ENCODE measurements at regions not wholly inside any gene's neighbourhood (a gene's known extent, or its start where the extent isn't known, plus 50 kb on each side); places are given as distances from the start of the nearest gene placed in this dataset.

DNA sequence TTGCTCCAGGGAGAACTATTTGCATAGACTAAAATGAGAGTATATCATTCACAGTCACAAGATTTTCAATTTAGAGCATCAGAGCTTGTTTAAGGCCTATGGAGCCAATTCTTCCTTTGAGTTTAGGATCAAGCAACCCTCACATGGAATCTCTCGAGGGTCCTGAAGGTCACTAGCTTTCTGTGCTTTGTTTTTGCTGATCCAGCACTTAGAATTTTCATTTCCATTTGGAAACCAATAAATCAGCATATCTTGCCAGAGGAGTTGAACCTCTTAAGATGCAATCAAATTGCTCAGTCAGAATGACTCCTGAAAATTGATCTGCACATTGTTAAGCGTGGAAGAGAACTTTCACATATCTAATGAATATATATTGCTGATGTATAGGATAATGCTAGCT, 1039.6 kb downstream of the PDHA2 start:
- H3K27me3 Mint-ChIP-seq: no peaks in the 10 kb centered on the region

DNA sequence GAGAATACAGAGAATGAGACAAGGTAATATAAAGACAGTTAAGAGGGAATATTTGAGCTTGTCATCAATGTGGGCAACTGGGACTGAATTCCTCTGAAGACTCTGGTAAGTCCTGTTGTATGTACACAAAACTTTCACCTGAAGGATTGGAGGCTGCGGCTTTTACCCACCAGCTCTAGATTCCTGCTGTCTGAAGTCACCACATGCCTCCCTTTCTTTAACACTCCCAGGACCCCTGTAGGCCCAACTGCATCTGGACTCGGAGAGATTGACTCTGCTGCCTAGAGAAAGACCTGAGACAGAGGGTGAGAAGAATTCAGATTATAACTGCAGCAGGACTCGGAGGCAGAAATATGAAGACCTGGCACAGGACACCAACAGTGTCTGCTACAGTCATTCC, 1048.0 kb downstream of the PDHA2 start:
- H3K36me3 Mint-ChIP-seq (ENCODE audit: low read depth): no peaks in the 10 kb centered on the region
- H3K4me3 Mint-ChIP-seq: no peak overlapping the region
- no peaks in the 10 kb centered on the region for H3K4me1 Mint-ChIP-seq
- H3K9me3 Mint-ChIP-seq: peaks cover 4% of the 10 kb centered on the region
- H3K27me3 Mint-ChIP-seq: no peaks in the 10 kb centered on the region
- no peak for ATAC-seq (replicated peaks)
- H3K27ac Mint-ChIP-seq: no peak overlapping the region

More for the DNA sequence above, 1039.6 kb downstream of the PDHA2 start:
- ATAC-seq (replicated peaks): no peak
- no peaks in the 10 kb centered on the region for H3K36me3 Mint-ChIP-seq (ENCODE audit: low read depth)
- no peak overlapping the region for H3K27ac Mint-ChIP-seq
- H3K9me3 Mint-ChIP-seq: peaks cover 9% of the 10 kb centered on the region
- no peak overlapping the region for H3K4me3 Mint-ChIP-seq
- no peaks in the 10 kb centered on the region for H3K4me1 Mint-ChIP-seq

DNA sequence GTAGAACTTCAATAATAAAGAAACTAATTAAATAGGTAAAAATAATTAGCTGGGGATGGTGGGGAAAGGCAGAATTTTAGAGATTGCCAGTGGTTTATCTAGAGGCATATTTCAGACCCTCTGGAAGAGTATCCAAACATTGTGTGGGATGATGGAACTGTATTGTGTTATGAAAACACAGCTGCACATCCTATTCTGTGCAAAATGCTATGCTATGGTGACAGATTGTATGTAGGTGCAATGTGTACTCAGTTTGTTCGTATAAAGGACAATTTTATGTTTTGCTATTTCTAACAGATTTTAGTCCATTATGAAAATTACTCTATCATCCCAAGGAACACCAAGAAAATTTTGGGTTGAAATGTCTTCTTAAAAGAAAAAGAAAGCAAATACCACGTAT, 1054.7 kb downstream of the PDHA2 start:
- Mint-ChIP-seq H3K4me1 (no peaks in the 10 kb centered on the region), H3K4me3 (no peak overlapping the region), H3K36me3 (ENCODE audit: low read depth) (no peaks in the 10 kb centered on the region), H3K9me3 (peaks cover 4% of the 10 kb centered on the region), H3K27me3 (no peaks in the 10 kb centered on the region), H3K27ac (no peak overlapping the region)
- ATAC-seq (replicated peaks): no peak

DNA sequence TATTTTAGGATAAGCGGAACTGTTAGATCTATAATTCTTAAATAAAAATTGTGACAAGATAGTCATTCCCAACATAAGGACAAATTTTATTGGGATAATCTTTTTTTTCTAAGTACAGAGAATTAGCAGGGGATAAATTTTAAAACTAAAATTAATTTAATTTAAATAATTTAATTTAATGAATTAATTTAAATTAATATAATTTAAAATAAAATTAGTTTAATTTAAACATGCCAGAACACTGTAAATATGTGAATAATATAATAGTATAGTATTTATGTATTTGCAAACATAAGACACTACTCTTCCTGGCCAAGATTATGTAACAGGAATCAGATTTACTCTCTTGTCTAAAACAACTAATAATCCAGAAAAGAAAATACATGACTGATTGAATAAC, 1055.9 kb downstream of the PDHA2 start:
- Mint-ChIP-seq H3K9me3 (peaks cover 4% of the 10 kb centered on the region), H3K4me3 (no peak overlapping the region), H3K36me3 (ENCODE audit: low read depth) (no peaks in the 10 kb centered on the region), H3K4me1 (no peaks in the 10 kb centered on the region), H3K27me3 (no peaks in the 10 kb centered on the region), H3K27ac (no peak overlapping the region)
- ATAC-seq (replicated peaks): no peak

DNA sequence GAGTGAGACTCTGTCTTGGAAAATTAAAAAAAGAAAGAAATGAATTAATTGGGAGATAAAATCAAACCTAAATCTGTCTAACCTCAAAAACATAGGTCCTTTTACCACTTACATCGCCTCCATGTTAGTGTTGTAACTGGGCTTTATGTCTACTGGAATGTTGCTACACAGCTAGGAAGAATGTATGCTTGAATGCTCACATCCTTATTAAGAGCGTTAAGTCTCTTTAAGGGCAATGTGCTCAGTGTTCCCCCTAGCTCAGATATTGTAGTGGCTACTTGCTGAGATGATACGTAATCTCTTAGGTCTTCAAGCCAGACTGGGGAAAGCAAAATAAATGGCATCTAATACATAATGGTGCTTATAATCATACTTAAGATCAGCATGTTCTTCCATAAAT, 1072.8 kb downstream of the PDHA2 start:
- Mint-ChIP-seq H3K27ac (no peak overlapping the region), H3K27me3 (no peaks in the 10 kb centered on the region), H3K4me3 (no peak overlapping the region), H3K36me3 (ENCODE audit: low read depth) (no peaks in the 10 kb centered on the region), H3K9me3 (peaks cover 8% of the 10 kb centered on the region), H3K4me1 (no peaks in the 10 kb centered on the region)
- no peak for ATAC-seq (replicated peaks)

DNA sequence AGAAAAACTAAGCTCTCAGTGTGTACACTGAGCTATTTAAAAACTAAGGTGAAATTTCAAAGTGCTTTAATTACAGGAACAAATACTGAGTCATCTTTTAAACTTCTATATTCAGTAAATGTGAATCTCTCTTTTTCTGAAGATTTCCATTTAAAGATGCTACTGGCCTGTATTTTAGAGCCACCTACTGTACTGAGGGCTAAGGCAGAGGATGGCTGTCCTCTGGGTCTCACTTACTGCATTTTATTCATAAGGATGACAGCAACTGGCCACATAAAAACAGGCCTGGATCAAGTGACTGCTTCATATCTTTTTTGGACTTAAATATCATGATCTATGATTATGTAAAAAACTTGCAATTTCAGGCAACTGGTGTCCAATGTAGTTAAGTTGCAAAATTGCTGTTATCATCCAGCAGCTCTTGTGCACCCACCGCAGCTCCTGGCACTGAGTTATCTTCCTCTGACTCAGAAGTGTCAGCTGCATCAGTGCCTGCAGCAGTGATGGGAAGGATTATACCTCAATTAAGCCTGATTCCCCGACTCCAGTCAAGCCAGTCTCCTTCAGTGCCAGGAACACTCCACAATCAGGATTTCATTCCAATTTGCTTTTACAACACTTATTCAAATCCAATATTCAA, 1073.7 kb downstream of the PDHA2 start:
- no peak overlapping the region for H3K4me3 Mint-ChIP-seq
- no peaks in the 10 kb centered on the region for H3K27me3 Mint-ChIP-seq
- no peaks in the 10 kb centered on the region for H3K4me1 Mint-ChIP-seq
- H3K9me3 Mint-ChIP-seq: peaks cover 8% of the 10 kb centered on the region
- no peaks in the 10 kb centered on the region for H3K36me3 Mint-ChIP-seq (ENCODE audit: low read depth)
- no peak for ATAC-seq (replicated peaks)
- no peak overlapping the region for H3K27ac Mint-ChIP-seq

GRCh38 chr4:96916711-96917110, 1076.8 kb downstream of the PDHA2 start:
- no peaks in the 10 kb centered on the region for H3K36me3 Mint-ChIP-seq (ENCODE audit: low read depth)
- no peak for ATAC-seq (replicated peaks)
- no peak overlapping the region for H3K27ac Mint-ChIP-seq
- no peaks in the 10 kb centered on the region for H3K4me1 Mint-ChIP-seq
- H3K27me3 Mint-ChIP-seq: no peaks in the 10 kb centered on the region
- H3K4me3 Mint-ChIP-seq: no peak overlapping the region
- H3K9me3 Mint-ChIP-seq: peaks cover 12% of the 10 kb centered on the region

DNA sequence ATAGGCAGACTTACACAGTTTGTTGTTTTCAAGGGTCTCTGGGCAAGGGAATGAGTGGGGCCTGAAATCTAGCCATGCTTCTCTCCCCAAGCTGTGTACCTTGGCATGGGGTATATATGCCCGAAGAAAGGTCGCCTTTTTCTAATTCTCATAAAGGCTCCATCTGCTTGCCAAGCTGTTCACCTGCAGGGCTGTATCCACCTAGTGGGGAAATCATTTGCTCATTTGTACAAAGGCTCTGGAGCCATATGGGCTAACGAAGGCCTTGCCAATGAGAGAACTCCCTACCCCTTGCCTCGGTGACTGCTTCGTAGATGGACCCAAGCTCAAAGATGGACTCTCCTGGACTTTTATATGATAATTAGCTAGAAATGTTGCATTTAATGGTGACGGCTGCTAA, 1097.0 kb downstream of the PDHA2 start:
- H3K36me3 Mint-ChIP-seq (ENCODE audit: low read depth): no peaks in the 10 kb centered on the region
- no peak overlapping the region for H3K27ac Mint-ChIP-seq
- no peak overlapping the region for H3K4me3 Mint-ChIP-seq
- H3K27me3 Mint-ChIP-seq: no peaks in the 10 kb centered on the region
- H3K9me3 Mint-ChIP-seq: no peaks in the 10 kb centered on the region
- ATAC-seq (replicated peaks): no peak
- no peaks in the 10 kb centered on the region for H3K4me1 Mint-ChIP-seq

DNA sequence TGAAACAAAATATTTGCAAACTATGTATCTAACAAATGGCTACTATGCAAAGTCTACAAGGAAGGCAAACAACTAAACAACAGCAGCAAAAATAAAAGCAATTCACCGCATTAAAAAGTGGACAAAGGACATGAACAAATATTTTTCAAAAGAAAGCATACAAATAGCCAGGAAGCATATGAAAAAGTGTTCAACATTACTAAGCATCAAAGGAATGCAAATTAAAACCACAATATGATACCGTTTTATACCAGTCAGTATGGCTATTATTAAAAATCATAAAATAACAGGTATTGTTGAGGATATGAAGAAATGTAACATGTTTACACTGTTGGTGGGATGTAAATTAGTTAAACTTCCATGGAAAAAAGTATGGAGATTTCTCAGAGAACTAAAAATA, 1106.7 kb downstream of the PDHA2 start:
- Mint-ChIP-seq H3K4me1 (no peaks in the 10 kb centered on the region), H3K4me3 (no peak overlapping the region), H3K27me3 (no peaks in the 10 kb centered on the region), H3K9me3 (peaks cover under 1% of the 10 kb centered on the region), H3K36me3 (ENCODE audit: low read depth) (no peaks in the 10 kb centered on the region), H3K27ac (no peak overlapping the region)
- no peak for ATAC-seq (replicated peaks)

DNA sequence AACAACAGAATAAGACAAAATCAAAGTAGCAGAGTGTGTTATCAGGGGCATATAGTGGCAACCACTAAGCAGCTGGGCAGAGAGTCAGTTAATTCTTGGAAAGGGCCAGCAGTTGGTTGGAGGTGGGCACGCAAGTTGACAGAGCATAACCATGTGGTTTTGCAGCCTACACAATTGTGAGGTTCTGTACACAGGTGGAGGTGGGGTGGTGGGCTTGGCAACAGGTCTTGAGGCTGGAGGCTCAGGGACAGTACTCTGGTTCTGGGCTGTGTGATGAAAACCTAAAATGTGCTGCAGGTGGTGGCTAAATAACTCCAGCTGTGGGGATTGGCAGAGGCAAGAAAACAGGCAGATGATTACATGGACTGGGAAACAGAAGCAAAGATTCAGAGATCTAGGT, 1112.7 kb downstream of the PDHA2 start:
- H3K27ac Mint-ChIP-seq: no peak overlapping the region
- no peak overlapping the region for H3K4me3 Mint-ChIP-seq
- H3K4me1 Mint-ChIP-seq: no peaks in the 10 kb centered on the region
- no peaks in the 10 kb centered on the region for H3K36me3 Mint-ChIP-seq (ENCODE audit: low read depth)
- H3K27me3 Mint-ChIP-seq: no peaks in the 10 kb centered on the region
- H3K9me3 Mint-ChIP-seq: peaks cover 3% of the 10 kb centered on the region
- ATAC-seq (replicated peaks): no peak

DNA sequence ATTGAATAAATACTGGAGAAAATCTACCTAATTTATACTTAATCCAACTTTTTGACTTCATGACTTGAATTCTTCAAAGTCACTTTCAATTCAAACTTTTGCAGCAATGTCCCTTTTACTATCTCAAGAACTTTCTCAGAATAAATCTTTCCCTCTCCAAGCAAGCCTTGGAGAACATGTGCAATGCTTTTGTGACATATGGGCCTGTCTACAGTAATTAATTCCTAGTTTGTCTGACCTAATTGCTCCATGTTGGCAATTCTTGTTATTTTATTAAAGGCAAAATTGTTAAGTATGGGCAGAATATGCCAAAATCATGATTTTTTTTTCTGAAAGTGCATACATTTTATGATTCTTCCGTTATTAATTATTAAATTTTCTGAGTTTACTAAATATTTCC, 1115.3 kb downstream of the PDHA2 start:
- no peaks in the 10 kb centered on the region for H3K36me3 Mint-ChIP-seq (ENCODE audit: low read depth)
- no peak overlapping the region for H3K27ac Mint-ChIP-seq
- no peak overlapping the region for H3K4me3 Mint-ChIP-seq
- no peak for ATAC-seq (replicated peaks)
- H3K9me3 Mint-ChIP-seq: peaks cover 3% of the 10 kb centered on the region
- H3K4me1 Mint-ChIP-seq: no peaks in the 10 kb centered on the region
- no peaks in the 10 kb centered on the region for H3K27me3 Mint-ChIP-seq

- no peak for ATAC-seq (replicated peaks)
- no peaks in the 10 kb centered on the region for H3K4me1 Mint-ChIP-seq
Observed at GRCh38 chr4:96955691-96956090, 1115.8 kb downstream of the PDHA2 start.

GRCh38 chr4:96969455-96969854, 1129.6 kb downstream of the PDHA2 start:
- H3K4me3 Mint-ChIP-seq: no peak overlapping the region
- no peaks in the 10 kb centered on the region for H3K36me3 Mint-ChIP-seq (ENCODE audit: low read depth)
- H3K9me3 Mint-ChIP-seq: no peaks in the 10 kb centered on the region
- H3K27me3 Mint-ChIP-seq: no peaks in the 10 kb centered on the region
- H3K4me1 Mint-ChIP-seq: no peaks in the 10 kb centered on the region
- H3K27ac Mint-ChIP-seq: no peak overlapping the region
- ATAC-seq (replicated peaks): no peak

More at GRCh38 chr4:96955691-96956090, 1115.8 kb downstream of the PDHA2 start:
- Mint-ChIP-seq H3K4me3 (no peak overlapping the region), H3K27me3 (no peaks in the 10 kb centered on the region), H3K9me3 (peaks cover 3% of the 10 kb centered on the region), H3K36me3 (ENCODE audit: low read depth) (no peaks in the 10 kb centered on the region), H3K27ac (no peak overlapping the region)

DNA sequence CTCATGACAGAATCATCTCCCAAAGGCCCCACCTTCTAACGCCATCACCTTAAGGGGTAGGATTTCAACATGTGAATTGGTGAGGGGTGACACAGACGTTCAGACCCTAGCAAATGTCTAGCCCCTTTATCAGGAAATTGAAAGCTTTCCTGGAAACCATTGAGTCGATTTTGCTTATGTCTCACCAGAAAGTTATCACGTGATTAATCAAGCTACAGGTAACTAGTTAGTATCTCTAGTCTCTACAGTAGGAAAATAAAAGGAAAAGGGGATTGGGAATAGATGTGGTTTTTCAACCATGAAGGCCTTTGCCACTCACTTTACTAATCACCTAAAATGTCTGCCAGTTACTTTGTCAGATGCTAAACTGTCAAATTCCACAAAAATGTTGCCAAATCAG, 1133.0 kb downstream of the PDHA2 start:
- no peak overlapping the region for H3K27ac Mint-ChIP-seq
- H3K4me1 Mint-ChIP-seq: no peaks in the 10 kb centered on the region
- no peaks in the 10 kb centered on the region for H3K9me3 Mint-ChIP-seq
- no peaks in the 10 kb centered on the region for H3K27me3 Mint-ChIP-seq
- no peaks in the 10 kb centered on the region for H3K36me3 Mint-ChIP-seq (ENCODE audit: low read depth)
- H3K4me3 Mint-ChIP-seq: no peak overlapping the region
- ATAC-seq (replicated peaks): no peak

- Mint-ChIP-seq H3K4me1 (no peaks in the 10 kb centered on the region), H3K27me3 (no peaks in the 10 kb centered on the region), H3K9me3 (no peaks in the 10 kb centered on the region), H3K27ac (no peak overlapping the region), H3K4me3 (no peak overlapping the region), H3K36me3 (ENCODE audit: low read depth) (no peaks in the 10 kb centered on the region)
- no peak for ATAC-seq (replicated peaks)
Observed at GRCh38 chr4:96974295-96974694, 1134.4 kb downstream of the PDHA2 start.

DNA sequence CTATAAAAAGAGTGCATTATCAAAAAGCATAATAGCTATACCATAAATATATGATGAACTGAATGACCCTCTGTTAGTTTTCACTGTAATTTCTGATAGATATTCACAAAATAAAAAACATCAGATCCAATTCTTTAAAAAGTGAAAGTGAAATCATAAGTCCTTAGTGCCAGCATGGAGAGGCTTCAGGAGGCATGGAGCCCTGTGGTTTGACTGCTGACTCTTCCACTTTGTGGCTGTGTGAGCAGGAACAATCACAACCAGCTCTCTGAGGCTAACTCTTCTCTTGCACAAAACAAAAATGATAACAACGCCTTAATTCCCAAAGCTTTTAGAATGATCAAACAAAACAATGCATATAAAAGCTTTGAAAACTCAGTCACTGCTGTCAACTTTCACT, 1143.9 kb downstream of the PDHA2 start:
- no peaks in the 10 kb centered on the region for H3K4me1 Mint-ChIP-seq
- no peak overlapping the region for H3K27ac Mint-ChIP-seq
- H3K27me3 Mint-ChIP-seq: no peaks in the 10 kb centered on the region
- no peak overlapping the region for H3K4me3 Mint-ChIP-seq
- no peaks in the 10 kb centered on the region for H3K9me3 Mint-ChIP-seq
- ATAC-seq (replicated peaks): no peak
- no peaks in the 10 kb centered on the region for H3K36me3 Mint-ChIP-seq (ENCODE audit: low read depth)
